HAP-1 (cell line): ENCODE measurements at regions not wholly inside any gene's neighbourhood (a gene's known extent, or its start where the extent isn't known, plus 50 kb on each side); places are given as distances from the start of the nearest gene placed in this dataset.

Experiments
- DNase-seq, 2 experiments: peaks; one replicate each; pipeline ENCODE4 v3.0.0-alpha.2; 2016 to 2020; ENCODE audit warnings: low spot score in 2 of 2
- H3K27me3 ChIP-seq: fragments of 250-450 bp; sonication (Bioruptor Pico); 2 replicates; pipeline ENCODE4 v1.5.1; 2020; ENCODE audit warnings: low read depth, mild to moderate bottlenecking, moderate library complexity
- H3K36me3 ChIP-seq: fragments of 250-450 bp; sonication (Bioruptor Pico); replicated peaks from 2 replicates; pipeline ENCODE4 v1.5.1; 2020; ENCODE audit warnings: mild to moderate bottlenecking
- H3K4me1 ChIP-seq: fragments of 250-450 bp; sonication (Bioruptor Pico); 2 replicates; pipeline ENCODE4 v1.5.1; 2020; ENCODE audit warnings: mild to moderate bottlenecking
- H3K4me3 ChIP-seq: fragments of 250-450 bp; sonication (Bioruptor Pico); 2 replicates; pipeline ENCODE4 v1.5.1; 2020; ENCODE audit warnings: mild to moderate bottlenecking, moderate library complexity
- H3K9me3 ChIP-seq: fragments of 250-450 bp; sonication (Bioruptor Pico); 2 replicates; pipeline ENCODE4 v1.5.1; 2020; ENCODE audit warnings: mild to moderate bottlenecking, moderate library complexity
- in situ Hi-C: fragments of 300-500 bp; cut with MboI; formaldehyde crosslinking; loops from 3 replicates; pipeline ENCODE4 v1.14.3; 2020; ENCODE audit warnings: low sequenced_read_pairs, inconsistent platforms, mixed read lengths

DNA sequence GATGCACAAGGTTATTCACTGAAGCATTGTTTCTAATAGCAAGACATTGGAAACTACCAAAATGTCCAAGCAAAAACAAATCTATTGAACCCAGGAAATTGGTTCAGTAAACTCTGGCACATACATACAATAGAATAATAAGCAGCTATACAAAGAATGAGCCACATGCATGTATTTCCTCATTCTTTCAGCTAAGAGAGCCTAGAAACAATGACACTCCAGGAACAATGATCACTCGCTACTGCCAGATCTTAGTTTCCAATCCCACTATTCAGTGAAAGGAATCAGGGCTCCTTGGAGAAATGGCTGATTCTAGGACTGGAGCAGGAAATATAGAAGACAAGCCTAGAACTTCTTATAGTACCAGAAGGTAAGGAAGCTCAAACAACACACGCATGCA, 221.9 kb upstream of the AGAP1 start:
- Histone ChIP-seq H3K36me3 (no peaks in the 10 kb centered on the region), H3K4me3 (no peak overlapping the region), H3K4me1 (no peaks in the 10 kb centered on the region), H3K9me3 (no peaks in the 10 kb centered on the region), H3K27me3 (peaks cover 6% of the 10 kb centered on the region; the same call in 1 of the 2 replicates)
- DNase-seq = no peak
- in situ Hi-C loops = no loop called here

- no peaks in the 10 kb centered on the region for H3K4me1 ChIP-seq
- H3K27me3 ChIP-seq = peaks cover 6% of the 10 kb centered on the region; the same call in 1 of the 2 replicates
- in situ Hi-C loops = no loop called here
- DNase-seq = no peak
- no peak overlapping the region for H3K4me3 ChIP-seq
- H3K9me3 ChIP-seq = no peaks in the 10 kb centered on the region
- no peaks in the 10 kb centered on the region for H3K36me3 ChIP-seq
These were observed 219.8 kb upstream of the AGAP1 start for GRCh38 chr2:235274023-235274422.

- Histone ChIP-seq H3K9me3 (no peaks in the 10 kb centered on the region), H3K27me3 (no peaks in the 10 kb centered on the region), H3K36me3 (no peaks in the 10 kb centered on the region), H3K4me1 (no peaks in the 10 kb centered on the region), H3K4me3 (no peak overlapping the region)
- in situ Hi-C loops = no loop called here
- DNase-seq = no peak
These were observed 216.4 kb upstream of the AGAP1 start for GRCh38 chr2:235277485-235277884.

DNA sequence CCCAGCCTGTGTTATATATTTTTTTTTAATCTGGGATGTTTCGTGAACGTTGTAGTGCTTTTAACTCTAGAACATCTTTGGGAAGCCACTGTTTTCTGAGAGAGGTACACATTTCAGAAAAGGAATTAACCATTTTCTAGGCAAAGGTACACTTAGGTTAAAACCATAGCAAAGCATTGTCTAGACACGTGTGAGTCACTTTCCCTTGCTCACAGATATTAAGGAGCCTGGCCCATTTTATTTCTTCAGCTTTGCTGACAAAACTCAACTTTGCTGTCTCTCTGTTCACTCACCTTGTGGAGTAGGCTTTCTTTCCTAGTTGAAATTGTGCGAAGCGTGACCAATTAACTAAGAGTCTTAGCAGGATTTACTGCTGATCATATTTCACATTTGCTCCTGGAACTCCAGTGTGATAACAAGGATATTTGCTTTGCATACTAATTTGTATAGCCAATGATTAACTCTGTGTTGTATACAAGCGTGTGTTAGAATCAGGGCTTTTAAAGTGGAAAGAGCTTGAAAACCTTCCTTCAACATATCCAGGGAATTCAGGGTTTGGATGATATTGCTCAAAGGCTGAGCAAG, 215.0 kb upstream of the AGAP1 start:
- Histone ChIP-seq H3K4me1 (no peaks in the 10 kb centered on the region), H3K4me3 (no peak overlapping the region), H3K9me3 (no peaks in the 10 kb centered on the region), H3K36me3 (no peaks in the 10 kb centered on the region), H3K27me3 (no peaks in the 10 kb centered on the region)
- DNase-seq = no peak
- in situ Hi-C loops = no loop called here

- DNase-seq = no peak
- H3K36me3 ChIP-seq = no peaks in the 10 kb centered on the region
- in situ Hi-C loops = no loop called here
- no peaks in the 10 kb centered on the region; the same call in 1 of the 2 replicates for H3K27me3 ChIP-seq
- no peak overlapping the region for H3K4me3 ChIP-seq
- no peaks in the 10 kb centered on the region for H3K9me3 ChIP-seq
- no peaks in the 10 kb centered on the region for H3K4me1 ChIP-seq
These were observed 213.9 kb upstream of the AGAP1 start for GRCh38 chr2:235279965-235280364.

- no peaks in the 10 kb centered on the region for H3K9me3 ChIP-seq
- in situ Hi-C loops = no loop called here
- H3K4me1 ChIP-seq = no peaks in the 10 kb centered on the region
- H3K36me3 ChIP-seq = no peaks in the 10 kb centered on the region
- H3K27me3 ChIP-seq = no peaks in the 10 kb centered on the region; the same call in 1 of the 2 replicates
- H3K4me3 ChIP-seq = no peak overlapping the region
- DNase-seq = no peak
These were observed 210.6 kb upstream of the AGAP1 start for GRCh38 chr2:235283246-235283645.

GRCh38 chr2:235286622-235287374, 207.0 kb upstream of the AGAP1 start:
- in situ Hi-C loops = no loop called here
- H3K36me3 ChIP-seq = no peaks in the 10 kb centered on the region
- H3K4me1 ChIP-seq = no peaks in the 10 kb centered on the region
- H3K27me3 ChIP-seq = peaks cover 3% of the 10 kb centered on the region
- H3K9me3 ChIP-seq = no peaks in the 10 kb centered on the region
- DNase-seq = no peak
- no peak overlapping the region for H3K4me3 ChIP-seq

- Histone ChIP-seq H3K27me3 (peaks cover 3% of the 10 kb centered on the region), H3K36me3 (no peaks in the 10 kb centered on the region), H3K4me3 (no peak overlapping the region), H3K9me3 (no peaks in the 10 kb centered on the region), H3K4me1 (no peaks in the 10 kb centered on the region)
- DNase-seq = no peak
- in situ Hi-C loops = no loop called here
These were observed 206.5 kb upstream of the AGAP1 start for GRCh38 chr2:235287375-235287733.

GRCh38 chr2:235291461-235291860, 202.4 kb upstream of the AGAP1 start:
- in situ Hi-C loops = no loop called here
- Histone ChIP-seq H3K4me3 (no peak overlapping the region), H3K9me3 (no peaks in the 10 kb centered on the region), H3K4me1 (no peaks in the 10 kb centered on the region), H3K36me3 (no peaks in the 10 kb centered on the region), H3K27me3 (peaks cover 3% of the 10 kb centered on the region; the same call in 1 of the 2 replicates)
- DNase-seq = no peak

DNA sequence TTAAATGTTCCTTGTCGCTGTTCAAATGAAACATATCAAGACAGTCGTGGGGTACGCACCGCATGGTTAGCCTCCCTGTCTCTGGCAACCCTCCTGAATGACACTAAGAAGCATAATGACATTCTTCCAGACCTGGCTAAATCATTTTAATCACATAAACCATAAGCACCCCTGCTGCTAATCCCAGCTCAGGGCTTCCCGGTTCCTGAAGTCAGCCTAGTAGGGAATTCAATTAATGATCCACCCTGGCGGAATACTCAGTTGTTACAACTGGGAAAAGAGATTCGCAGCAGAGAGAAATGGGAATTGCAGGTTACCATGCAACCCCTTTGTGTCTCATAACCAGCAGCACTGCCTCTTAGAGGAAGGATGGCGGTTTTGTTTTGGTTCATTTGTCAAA, 200.8 kb upstream of the AGAP1 start:
- peaks cover 3% of the 10 kb centered on the region; the same call in 1 of the 2 replicates for H3K27me3 ChIP-seq
- H3K36me3 ChIP-seq = no peaks in the 10 kb centered on the region
- H3K4me1 ChIP-seq = no peaks in the 10 kb centered on the region
- no peaks in the 10 kb centered on the region for H3K9me3 ChIP-seq
- DNase-seq = no peak
- no peak overlapping the region for H3K4me3 ChIP-seq
- in situ Hi-C loops = no loop called here

DNA sequence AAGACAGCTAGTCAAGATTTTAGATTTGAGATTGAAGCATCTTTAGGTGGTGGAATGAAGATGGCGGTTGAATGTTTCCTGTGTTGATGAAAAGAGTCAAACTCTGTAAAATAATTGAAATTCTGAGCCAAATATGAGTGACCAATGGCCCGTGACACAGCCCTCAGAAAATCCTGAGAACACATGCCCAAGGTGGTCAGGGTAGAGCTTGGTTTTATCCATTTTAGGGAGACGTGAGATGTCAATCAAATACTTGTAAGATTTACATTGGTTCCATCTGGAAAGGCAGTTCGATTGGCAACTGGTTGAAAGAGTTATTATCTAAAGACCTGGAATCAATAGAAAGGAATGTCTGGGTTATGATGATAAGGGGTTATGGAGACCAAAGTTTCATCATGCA, 198.0 kb upstream of the AGAP1 start:
- no peak for DNase-seq

GRCh38 chr2:235300368-235301201, 193.3 kb upstream of the AGAP1 start:
- H3K27me3 ChIP-seq = no peaks in the 10 kb centered on the region

More for the DNA sequence above, 198.0 kb upstream of the AGAP1 start:
- in situ Hi-C loops = no loop called here
- Histone ChIP-seq H3K4me1 (no peaks in the 10 kb centered on the region), H3K4me3 (no peak overlapping the region), H3K27me3 (peaks cover 3% of the 10 kb centered on the region; the same call in 1 of the 2 replicates), H3K36me3 (no peaks in the 10 kb centered on the region), H3K9me3 (no peaks in the 10 kb centered on the region)

GRCh38 chr2:235301202-235302076, 192.4 kb upstream of the AGAP1 start:
- H3K4me1 ChIP-seq = no peaks in the 10 kb centered on the region
- H3K9me3 ChIP-seq = no peaks in the 10 kb centered on the region
- in situ Hi-C loops = no loop called here
- no peak for DNase-seq
- H3K36me3 ChIP-seq = no peaks in the 10 kb centered on the region
- no peaks in the 10 kb centered on the region for H3K27me3 ChIP-seq
- H3K4me3 ChIP-seq = no peak overlapping the region

More at GRCh38 chr2:235300368-235301201, 193.3 kb upstream of the AGAP1 start:
- Histone ChIP-seq H3K9me3 (no peaks in the 10 kb centered on the region), H3K36me3 (no peaks in the 10 kb centered on the region), H3K4me3 (no peak overlapping the region), H3K4me1 (no peaks in the 10 kb centered on the region)
- DNase-seq = no peak
- in situ Hi-C loops = no loop called here
